Lower leg skin (tissue), 4 donors: ENCODE measurements at regions not wholly inside any gene's neighbourhood (a gene's known extent, or its start where the extent isn't known, plus 50 kb on each side); places are given as distances from the start of the nearest gene placed in this dataset.

Source experiments
- DNase-seq, 2 donors: peaks; one replicate each; pipeline ENCODE4 v3.0.0-alpha.2; 2019; ENCODE audit warnings: low spot score in 2 of 2
- H3K4me3 ChIP-seq: fragments of 200-600 bp; sonication (generic); 2 replicates; pipeline ENCODE4 v1.5.1; 2017; ENCODE audit warnings: mild to moderate bottlenecking, low read depth; ENCODE audit not compliant: poor library complexity, severe bottlenecking
- CTCF ChIP-seq, 3 donors: fragments of 450-650 bp; IDR thresholded peaks; one replicate each; pipeline ENCODE4 v1.5.1; 2016; ENCODE audit warnings: antibody characterized with exemption in 3 of 3, mild to moderate bottlenecking in 3 of 3, moderate library complexity in 2 of 3
- POLR2A ChIP-seq, 2 donors: fragments of 450-650 bp; IDR thresholded peaks; one replicate each; pipeline ENCODE4 v1.6.1; 2016 to 2017; ENCODE audit warnings: antibody characterized with exemption in 2 of 2, mild to moderate bottlenecking in 1 of 2, moderate library complexity in 1 of 2
- WGBS, 2 donors: methylation state at CpG; one replicate each; pipeline ENCODE4 v1.1.5; 2018; 5-methylcytosine and 5-hydroxymethylcytosine counted together
- intact Hi-C: fragments of 100-400 bp; cut with DNase I; formaldehyde crosslinking; loops from one replicate; pipeline ENCODE4 v1.15.0; 2023; ENCODE audit warnings: low total_unique reads

GRCh38 chr6:51514748-51515402 is 572.5 kb downstream of the PKHD1 start:
- H3K4me3 ChIP-seq, result no peak overlapping the region
- intact Hi-C loops, result no loop called here
- WGBS, 2 donors, result 25 to 28% methylated on average over 1 of the region's 1 CpG
- DNase-seq, result no peak
- TF ChIP-seq CTCF (IDR thresholded peaks at IDR 0.05), result no peak
- TF ChIP-seq POLR2A (IDR thresholded peaks at IDR 0.05), result no peak

- DNase-seq, result no peak
- intact Hi-C loops, result no loop called here
- H3K4me3 ChIP-seq, result no peak overlapping the region
- TF ChIP-seq CTCF (IDR thresholded peaks at IDR 0.05) (no peak), POLR2A (IDR thresholded peaks at IDR 0.05) (no peak)
- 77 to 82% methylated on average over 3 of the region's 3 CpGs for WGBS, 2 donors
Measured at GRCh38 chr6:51526049-51526448, 561.4 kb downstream of the PKHD1 start.

- no peak for DNase-seq
- intact Hi-C loops, result no loop called here
- TF ChIP-seq POLR2A (IDR thresholded peaks at IDR 0.05) (no peak), CTCF (IDR thresholded peaks at IDR 0.05) (no peak)
- 93 to 95% methylated on average over 4 of the region's 5 CpGs for WGBS, 2 donors
- no peak overlapping the region for H3K4me3 ChIP-seq
Measured at GRCh38 chr6:51526922-51527321, 560.5 kb downstream of the PKHD1 start.

- WGBS, 2 donors, result 79 to 94% methylated on average over 1 of the region's 1 CpG
- no peak for DNase-seq
- intact Hi-C loops, result no loop called here
- TF ChIP-seq POLR2A (IDR thresholded peaks at IDR 0.05), result no peak
- TF ChIP-seq CTCF (IDR thresholded peaks at IDR 0.05), result no peak
- H3K4me3 ChIP-seq, result no peak overlapping the region
Measured at GRCh38 chr6:51528556-51528955, 558.9 kb downstream of the PKHD1 start.

- no peak for DNase-seq
- 61 to 74% methylated on average over 1 of the region's 1 CpG for WGBS, 2 donors
Measured at GRCh38 chr6:51529240-51529639, 558.2 kb downstream of the PKHD1 start.

More at GRCh38 chr6:51529240-51529639, 558.2 kb downstream of the PKHD1 start:
- TF ChIP-seq CTCF (IDR thresholded peaks at IDR 0.05), result no peak
- H3K4me3 ChIP-seq, result no peak overlapping the region
- intact Hi-C loops, result no loop called here
